A673 (cell line): ENCODE measurements at regions not wholly inside any gene's neighbourhood (a gene's known extent, or its start where the extent isn't known, plus 50 kb on each side); places are given as distances from the start of the nearest gene placed in this dataset.

Experiments
- CTCF ChIP-seq: fragments of 300-800, 200-600 bp; sonication (generic); conservative IDR thresholded peaks from 2 replicates; pipeline ENCODE4 v1.5.1; 2017; ENCODE audit warnings: low read depth, mild to moderate bottlenecking, antibody characterized with exemption, low read length, moderate library complexity, mixed read lengths
- EZH2 ChIP-seq: fragments of 200-600 bp; sonication (generic); IDR thresholded peaks from 2 replicates; pipeline ENCODE4 v1.6.1; 2017; ENCODE audit warnings: borderline replicate concordance, low read depth, mild to moderate bottlenecking, mixed read lengths, antibody characterized with exemption, low read length; ENCODE audit not compliant: poor library complexity, severe bottlenecking

- TF ChIP-seq CTCF (no peak), EZH2 (no peak)
Measured at GRCh38 chr4:10354225-10354624, 103.0 kb downstream of the ZNF518B start.
